Brain microvascular endothelial cell (primary cell): ENCODE measurements at regions not wholly inside any gene's neighbourhood (a gene's known extent, or its start where the extent isn't known, plus 50 kb on each side); places are given as distances from the start of the nearest gene placed in this dataset.

Experiments used
- DNase-seq: peaks from one replicate; pipeline ENCODE4 v3.0.0-alpha.2; 2020
- H3K27ac ChIP-seq: fragments of 250-450 bp; sonication (Bioruptor Pico); 2 replicates; pipeline ENCODE4 v1.5.1; 2020; ENCODE audit warnings: mild to moderate bottlenecking, moderate library complexity
- H3K27me3 ChIP-seq: fragments of 250-450 bp; sonication (Bioruptor Pico); replicated peaks from 2 replicates; pipeline ENCODE4 v1.5.1; 2020; ENCODE audit warnings: mild to moderate bottlenecking
- H3K36me3 ChIP-seq: fragments of 250-450 bp; sonication (Bioruptor Pico); replicated peaks from 2 replicates; pipeline ENCODE4 v1.5.1; 2020; ENCODE audit warnings: mild to moderate bottlenecking
- H3K4me3 ChIP-seq: 2 replicates; pipeline ENCODE4 v1.5.1; 2011; ENCODE audit warnings: low read depth, mild to moderate bottlenecking, control low read depth, low read length, moderate library complexity
- in situ Hi-C: cut with HindIII; loops from 2 replicates; pipeline ENCODE4 v1.10.0; 2017; ENCODE audit warnings: low sequenced_read_pairs, low pct_ligation_motif_present
- TF ChIP-seq, protein P1 (sequence below): IDR thresholded peaks from 2 replicates; pipeline ENCODE4 v1.5.1; 2011; ENCODE audit warnings: low read depth, mild to moderate bottlenecking, moderate library complexity, low read length, control low read depth, inconsistent platforms; ENCODE audit errors: missing control alignments

DNA sequence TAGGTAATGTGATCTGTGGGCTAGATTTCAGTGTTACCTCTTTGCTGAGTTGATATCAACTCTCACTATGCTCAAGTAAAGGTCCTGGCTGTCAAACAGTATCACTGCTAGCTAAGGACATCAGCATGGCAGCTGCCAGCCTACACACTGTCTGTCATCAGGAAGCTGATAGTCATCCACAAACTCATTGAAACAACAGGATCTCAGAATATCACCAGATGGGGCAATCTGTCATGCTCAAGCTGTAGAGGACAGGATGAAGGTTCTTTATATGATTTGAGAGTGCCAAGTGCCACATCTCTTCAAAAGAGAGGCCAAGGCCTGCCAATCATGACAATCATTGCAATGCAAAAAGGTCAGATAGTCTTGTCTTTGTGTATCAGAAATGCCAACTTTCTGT lies 811.5 kb upstream of the SEL1L start:
- Histone ChIP-seq H3K36me3 (no peaks in the 10 kb centered on the region), H3K4me3 (no peak overlapping the region), H3K27me3 (no peaks in the 10 kb centered on the region), H3K27ac (no peak overlapping the region)
- in situ Hi-C loops, result no loop called here
- no peak for DNase-seq
- TF ChIP-seq, protein P1, sequence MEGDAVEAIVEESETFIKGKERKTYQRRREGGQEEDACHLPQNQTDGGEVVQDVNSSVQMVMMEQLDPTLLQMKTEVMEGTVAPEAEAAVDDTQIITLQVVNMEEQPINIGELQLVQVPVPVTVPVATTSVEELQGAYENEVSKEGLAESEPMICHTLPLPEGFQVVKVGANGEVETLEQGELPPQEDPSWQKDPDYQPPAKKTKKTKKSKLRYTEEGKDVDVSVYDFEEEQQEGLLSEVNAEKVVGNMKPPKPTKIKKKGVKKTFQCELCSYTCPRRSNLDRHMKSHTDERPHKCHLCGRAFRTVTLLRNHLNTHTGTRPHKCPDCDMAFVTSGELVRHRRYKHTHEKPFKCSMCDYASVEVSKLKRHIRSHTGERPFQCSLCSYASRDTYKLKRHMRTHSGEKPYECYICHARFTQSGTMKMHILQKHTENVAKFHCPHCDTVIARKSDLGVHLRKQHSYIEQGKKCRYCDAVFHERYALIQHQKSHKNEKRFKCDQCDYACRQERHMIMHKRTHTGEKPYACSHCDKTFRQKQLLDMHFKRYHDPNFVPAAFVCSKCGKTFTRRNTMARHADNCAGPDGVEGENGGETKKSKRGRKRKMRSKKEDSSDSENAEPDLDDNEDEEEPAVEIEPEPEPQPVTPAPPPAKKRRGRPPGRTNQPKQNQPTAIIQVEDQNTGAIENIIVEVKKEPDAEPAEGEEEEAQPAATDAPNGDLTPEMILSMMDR, result no peak

DNA sequence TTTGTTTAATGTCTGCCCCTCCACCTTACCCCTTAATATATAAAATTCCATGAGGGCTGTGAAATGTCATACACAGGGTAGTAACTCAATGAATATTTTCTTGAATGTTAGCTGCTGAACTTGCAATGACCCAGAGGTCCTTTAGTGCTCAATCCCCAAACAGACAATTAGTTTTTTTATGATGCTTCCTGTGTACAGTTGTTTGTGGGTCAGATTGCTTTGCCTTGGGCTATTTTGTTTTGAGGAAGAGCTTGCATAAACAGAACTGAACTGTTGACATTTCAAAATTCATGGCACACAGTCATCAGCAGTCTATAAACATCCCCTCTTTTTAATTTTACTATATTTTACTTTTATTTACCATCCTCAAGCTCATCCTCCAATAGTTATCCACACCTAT lies 820.5 kb upstream of the SEL1L start:
- Histone ChIP-seq H3K27ac (no peak overlapping the region), H3K27me3 (no peaks in the 10 kb centered on the region), H3K36me3 (no peaks in the 10 kb centered on the region), H3K4me3 (no peak overlapping the region)
- TF ChIP-seq, protein P1, result no peak
- no peak for DNase-seq
- in situ Hi-C loops, result no loop called here

DNA sequence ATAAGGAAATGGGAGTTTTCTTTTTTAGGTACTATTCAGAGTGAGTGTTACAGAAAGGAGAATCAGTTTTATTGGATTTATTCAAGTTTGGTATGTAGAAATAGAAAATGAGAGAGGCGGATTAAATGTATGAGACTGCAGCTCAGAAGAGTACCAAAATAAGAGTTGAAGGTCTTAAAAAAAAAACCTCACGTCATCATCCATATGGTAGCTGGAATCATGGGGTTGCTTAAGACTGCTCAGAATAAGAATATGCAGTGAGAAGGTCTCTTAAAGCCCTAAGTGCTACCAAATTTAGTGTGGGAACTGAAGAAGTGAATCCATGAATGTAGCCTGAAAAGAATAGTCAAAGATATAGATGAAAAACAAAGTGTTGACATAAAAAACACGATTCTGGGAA lies 825.5 kb upstream of the SEL1L start:
- H3K4me3 ChIP-seq, result no peak overlapping the region
- H3K27ac ChIP-seq, result no peak overlapping the region
- in situ Hi-C loops, result no loop called here
- TF ChIP-seq, protein P1, result no peak
- H3K27me3 ChIP-seq, result no peaks in the 10 kb centered on the region
- DNase-seq, result no peak
- H3K36me3 ChIP-seq, result no peaks in the 10 kb centered on the region

DNA sequence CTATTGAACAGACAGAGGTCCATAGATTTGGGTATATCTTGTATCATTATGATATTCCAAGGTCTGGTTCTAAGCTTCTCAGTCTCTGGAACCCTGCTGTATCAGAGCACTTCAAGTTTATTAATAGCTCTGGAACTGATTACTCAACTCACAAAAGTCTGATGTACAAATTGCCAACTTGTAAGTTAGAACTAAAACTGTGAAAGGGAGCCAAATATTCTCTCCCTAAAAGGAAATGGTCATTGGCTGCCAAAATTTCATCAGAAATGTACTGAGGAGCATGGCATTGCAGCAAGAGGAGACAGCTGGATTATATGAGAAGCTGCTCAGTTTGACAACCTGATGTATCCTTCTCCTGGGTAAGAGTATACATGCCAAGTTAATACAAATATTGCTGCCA lies 828.8 kb upstream of the SEL1L start:
- TF ChIP-seq, protein P1, result no peak
- in situ Hi-C loops, result no loop called here
- Histone ChIP-seq H3K36me3 (no peaks in the 10 kb centered on the region), H3K4me3 (no peak overlapping the region), H3K27me3 (no peaks in the 10 kb centered on the region), H3K27ac (no peak overlapping the region)
- no peak for DNase-seq

DNA sequence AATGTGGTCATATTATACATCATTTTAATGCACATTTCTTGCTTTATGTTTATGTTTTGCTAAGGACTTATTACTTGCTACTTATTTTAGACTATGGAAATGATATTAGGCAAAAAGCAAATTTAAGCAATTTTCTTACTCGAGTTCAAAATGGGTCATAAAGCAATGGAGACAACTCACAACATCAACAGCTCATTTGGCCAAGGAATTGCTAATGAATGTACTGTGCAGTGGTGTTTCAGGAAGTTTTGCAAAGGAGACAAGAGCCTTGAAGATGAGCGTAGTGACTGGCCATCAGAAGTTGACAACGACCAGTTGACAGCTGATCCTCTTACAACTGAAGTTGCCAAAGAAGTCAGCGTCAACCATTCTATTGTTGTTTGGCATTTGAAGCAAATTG lies 831.8 kb upstream of the SEL1L start:
- DNase-seq, result no peak
- Histone ChIP-seq H3K27ac (no peak overlapping the region), H3K27me3 (no peaks in the 10 kb centered on the region), H3K4me3 (no peak overlapping the region), H3K36me3 (no peaks in the 10 kb centered on the region)
- in situ Hi-C loops, result no loop called here
- TF ChIP-seq, protein P1, result no peak

DNA sequence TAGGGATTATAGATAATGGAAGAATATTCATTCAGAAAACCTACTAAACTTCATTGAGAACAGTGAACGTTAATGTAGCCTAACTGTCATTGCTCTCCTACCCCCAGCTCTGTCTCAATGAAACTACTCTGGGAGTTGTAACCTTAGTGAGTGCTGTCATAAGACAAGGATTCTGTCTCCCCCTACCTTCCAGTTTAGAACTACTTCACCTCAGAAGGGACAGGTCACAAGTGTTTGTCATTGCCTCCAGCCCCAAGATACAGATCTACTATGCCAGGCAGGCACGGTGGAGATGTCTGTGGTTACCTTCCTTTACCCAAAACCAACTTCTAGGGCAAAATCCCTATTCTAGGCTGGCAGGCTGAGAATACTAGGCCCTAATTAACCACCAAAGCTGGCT lies 833.1 kb upstream of the SEL1L start:
- Histone ChIP-seq H3K27me3 (no peaks in the 10 kb centered on the region), H3K4me3 (no peak overlapping the region), H3K27ac (no peak overlapping the region), H3K36me3 (no peaks in the 10 kb centered on the region)
- DNase-seq, result no peak
- in situ Hi-C loops, result no loop called here
- TF ChIP-seq, protein P1, result no peak
